Progenitor cell of endocrine pancreas (in vitro differentiated cells): ENCODE measurements at regions not wholly inside any gene's neighbourhood (a gene's known extent, or its start where the extent isn't known, plus 50 kb on each side); places are given as distances from the start of the nearest gene placed in this dataset.
A peak's percentile ranks its signal among the peaks of the same experiment; 100 is the strongest.

Experiments used
- DNase-seq: peaks from one replicate; pipeline ENCODE4 v3.0.0; 2021; ENCODE audit warnings: low spot score; ENCODE audit not compliant: unreplicated experiment
- H3K27ac Mint-ChIP-seq: 2 replicates; pipeline ENCODE4 v1.8.0; 2021; ENCODE audit warnings: mild to moderate bottlenecking, moderate library complexity, mixed read lengths
- H3K27me3 Mint-ChIP-seq: 2 replicates; pipeline ENCODE4 v1.8.0; 2021; ENCODE audit warnings: mixed read lengths
- H3K36me3 Mint-ChIP-seq: 2 replicates; pipeline ENCODE4 v1.8.0; 2022; ENCODE audit warnings: mixed read lengths; ENCODE audit not compliant: insufficient read depth
- H3K4me1 Mint-ChIP-seq: 2 replicates; pipeline ENCODE4 v1.8.0; 2021; ENCODE audit warnings: low read depth, mixed read lengths
- H3K4me3 Mint-ChIP-seq: 2 replicates; pipeline ENCODE4 v1.8.0; 2021; ENCODE audit warnings: low read depth, mild to moderate bottlenecking, moderate library complexity, mixed read lengths
- H3K9me3 Mint-ChIP-seq: 2 replicates; pipeline ENCODE4 v1.8.0; 2021; ENCODE audit warnings: low read depth, mixed read lengths
- CTCF ChIP-seq: fragments of 200-600 bp; sonication (generic); IDR thresholded peaks from one replicate; pipeline ENCODE4 v1.5.0; 2021; ENCODE audit warnings: antibody characterized with exemption, mild to moderate bottlenecking; ENCODE audit not compliant: unreplicated experiment

DNA sequence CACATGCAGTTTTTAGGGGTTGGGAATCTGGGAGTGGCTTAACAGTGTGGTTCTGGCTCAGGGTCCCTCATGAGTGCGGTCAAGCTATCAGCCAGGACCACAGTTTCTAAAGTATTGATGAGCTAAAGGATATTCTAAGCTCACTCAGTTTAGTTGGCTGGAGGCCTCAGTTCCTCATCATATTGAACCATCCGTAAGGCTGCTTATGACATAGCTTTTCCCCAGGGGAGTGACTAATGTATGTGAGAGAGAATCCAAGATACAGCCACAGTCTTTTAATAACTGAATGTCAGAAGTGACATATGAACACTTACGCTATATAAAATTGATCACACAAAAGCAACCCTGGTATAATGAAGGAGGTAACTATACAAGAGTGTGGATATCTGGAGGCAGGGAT is 245.3 kb downstream of the POLR1F start:
- Mint-ChIP-seq H3K4me1 (no peaks in the 10 kb centered on the region), H3K4me3 (no peak overlapping the region), H3K9me3 (no peaks in the 10 kb centered on the region), H3K36me3 (no peaks in the 10 kb centered on the region), H3K27me3 (no peaks in the 10 kb centered on the region), H3K27ac (no peak overlapping the region)
- DNase-seq, result no peak
- no peak for TF ChIP-seq CTCF

- no peaks in the 10 kb centered on the region for H3K4me1 Mint-ChIP-seq
- DNase-seq, result no peak
- peak overlapping the region; percentile 31 for H3K27ac Mint-ChIP-seq
Measured at GRCh38 chr7:19455623-19456022, 253.2 kb downstream of the POLR1F start.

GRCh38 chr7:19448091-19448490 is 260.7 kb downstream of the POLR1F start:
- H3K27ac Mint-ChIP-seq, result no peak overlapping the region
- no peak for DNase-seq
- H3K36me3 Mint-ChIP-seq, result no peaks in the 10 kb centered on the region
- H3K27me3 Mint-ChIP-seq, result no peaks in the 10 kb centered on the region
- no peaks in the 10 kb centered on the region for H3K4me1 Mint-ChIP-seq
- no peak for TF ChIP-seq CTCF
- no peak overlapping the region for H3K4me3 Mint-ChIP-seq
- peaks cover 19% of the 10 kb centered on the region for H3K9me3 Mint-ChIP-seq

More at GRCh38 chr7:19455623-19456022, 253.2 kb downstream of the POLR1F start:
- TF ChIP-seq CTCF, result no peak
- H3K9me3 Mint-ChIP-seq, result peaks cover 14% of the 10 kb centered on the region
- no peaks in the 10 kb centered on the region for H3K36me3 Mint-ChIP-seq
- H3K4me3 Mint-ChIP-seq, result no peak overlapping the region
- no peaks in the 10 kb centered on the region for H3K27me3 Mint-ChIP-seq

DNA sequence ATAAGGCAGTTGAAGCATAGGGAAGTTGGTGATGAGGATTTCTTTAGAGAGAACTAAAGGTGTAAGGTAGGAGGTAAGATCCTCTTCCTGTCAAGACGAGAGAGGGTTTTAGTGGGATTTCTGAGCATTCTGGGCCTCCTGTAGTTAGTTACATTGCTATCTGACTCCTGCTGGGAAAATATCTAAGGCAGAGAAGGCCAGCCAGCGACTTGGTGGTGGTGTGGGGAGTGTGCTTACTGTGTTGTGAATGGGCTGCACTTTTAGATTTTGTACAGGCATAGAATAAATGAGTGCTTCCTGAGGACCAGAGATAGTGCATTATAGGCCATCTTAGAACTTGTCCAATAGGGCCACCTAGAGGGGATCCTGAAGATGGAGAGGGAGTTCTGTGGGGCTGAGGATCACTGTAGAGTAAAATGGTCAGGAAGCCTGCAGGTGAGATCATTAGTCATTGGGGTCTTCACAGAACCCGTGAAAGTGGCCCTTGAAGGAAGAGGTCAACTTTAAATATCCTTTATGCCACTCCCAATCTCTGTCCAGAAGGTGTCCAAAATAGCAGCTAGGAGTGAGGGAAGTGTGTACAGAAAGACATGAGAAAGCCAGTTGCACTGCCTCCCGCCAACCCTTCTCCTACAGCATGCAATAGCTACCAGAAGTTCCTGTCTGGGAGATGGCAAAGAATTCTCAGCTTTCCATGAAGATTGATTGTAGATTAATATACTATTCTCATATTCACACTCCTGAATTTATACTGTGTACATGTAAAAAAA is 266.6 kb downstream of the POLR1F start:
- no peaks in the 10 kb centered on the region for H3K36me3 Mint-ChIP-seq
- H3K27ac Mint-ChIP-seq, result no peak overlapping the region
- H3K4me3 Mint-ChIP-seq, result no peak overlapping the region
- H3K4me1 Mint-ChIP-seq, result no peaks in the 10 kb centered on the region
- TF ChIP-seq CTCF, result peak; percentile 59
- H3K9me3 Mint-ChIP-seq, result peaks cover 2% of the 10 kb centered on the region
- no peak for DNase-seq
- H3K27me3 Mint-ChIP-seq, result peaks cover 7% of the 10 kb centered on the region

DNA sequence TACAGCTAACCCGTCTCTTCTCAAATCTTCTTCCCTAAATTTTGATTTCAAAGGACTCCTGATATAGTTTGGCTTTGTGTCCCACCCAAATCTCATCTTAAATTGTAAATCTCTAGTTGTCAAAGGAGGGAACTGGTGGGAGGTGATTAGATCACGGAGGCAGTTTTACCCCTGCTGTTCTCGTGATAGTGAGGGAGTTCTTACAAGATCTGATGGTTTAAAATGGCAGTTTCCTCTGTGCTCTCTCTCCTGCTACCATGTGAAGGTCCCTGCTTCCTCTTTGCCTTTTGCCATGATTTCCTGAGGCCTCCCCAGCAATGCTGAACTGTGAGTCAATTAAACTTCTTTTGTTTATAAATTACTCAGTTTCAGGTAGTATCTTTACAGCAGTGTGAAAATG is 269.3 kb downstream of the POLR1F start:
- Mint-ChIP-seq H3K27ac (no peak overlapping the region), H3K4me3 (no peak overlapping the region), H3K27me3 (peaks cover 7% of the 10 kb centered on the region), H3K9me3 (no peaks in the 10 kb centered on the region), H3K36me3 (no peaks in the 10 kb centered on the region), H3K4me1 (no peaks in the 10 kb centered on the region)
- no peak for DNase-seq
- no peak for TF ChIP-seq CTCF
